ENCODE measurements at regions not wholly inside any gene's neighbourhood (a gene's known extent, or its start where the extent isn't known, plus 50 kb on each side); places are given as distances from the start of the nearest gene placed in this dataset.

GRCh38 chr12:86675197-86675596, 419.0 kb upstream of the MGAT4C start:
- H3K27ac ChIP-seq (ENCODE audit: extremely low read depth, low read depth, low read length), result no peak overlapping the region
- no peaks in the 10 kb centered on the region for H3K4me1 ChIP-seq (ENCODE audit: control insufficient read depth, insufficient read depth, low read length)
- TF ChIP-seq ZNF585B (tag by site-specific recombination; IDR thresholded peaks at IDR 0.05) (no peak), ZNF391 (tag by site-specific recombination; IDR thresholded peaks at IDR 0.05; ENCODE audit: borderline replicate concordance, low read depth) (no peak), KLF1 (tag by site-specific recombination; IDR thresholded peaks at IDR 0.05) (no peak), ZBTB8A (tag by site-specific recombination; IDR thresholded peaks at IDR 0.05) (no peak), ZNF221 (tag by site-specific recombination; IDR thresholded peaks at IDR 0.05; ENCODE audit: borderline replicate concordance) (no peak), ZNF2 (tag by site-specific recombination; IDR thresholded peaks at IDR 0.05) (no peak), ZNF596 (tag by site-specific recombination; IDR thresholded peaks at IDR 0.05) (no peak), ZBTB20 (tag by site-specific recombination; IDR thresholded peaks at IDR 0.05) (no peak), ZNF830 (tag by site-specific recombination; IDR thresholded peaks at IDR 0.05; ENCODE audit: low read depth) (no peak), ZNF792 (tag by site-specific recombination; IDR thresholded peaks at IDR 0.05) (no peak), ZNF561 (tag by site-specific recombination; IDR thresholded peaks at IDR 0.05; ENCODE audit: borderline replicate concordance) (no peak), ZNF48 (tag by site-specific recombination; IDR thresholded peaks at IDR 0.05) (no peak), BCL11B (tag by site-specific recombination; IDR thresholded peaks at IDR 0.05; ENCODE audit: low read depth) (no peak), KLF7 (tag by site-specific recombination; IDR thresholded peaks at IDR 0.05; ENCODE audit: borderline replicate concordance) (no peak), HOXD13 (CRISPR knock-in tag; IDR thresholded peaks at IDR 0.05; ENCODE audit: borderline replicate concordance) (no peak), ZNF571 (tag by site-specific recombination; IDR thresholded peaks at IDR 0.05) (no peak), WT1 (tag by site-specific recombination; IDR thresholded peaks at IDR 0.05) (no peak)
- TF ChIP-seq, protein P1, sequence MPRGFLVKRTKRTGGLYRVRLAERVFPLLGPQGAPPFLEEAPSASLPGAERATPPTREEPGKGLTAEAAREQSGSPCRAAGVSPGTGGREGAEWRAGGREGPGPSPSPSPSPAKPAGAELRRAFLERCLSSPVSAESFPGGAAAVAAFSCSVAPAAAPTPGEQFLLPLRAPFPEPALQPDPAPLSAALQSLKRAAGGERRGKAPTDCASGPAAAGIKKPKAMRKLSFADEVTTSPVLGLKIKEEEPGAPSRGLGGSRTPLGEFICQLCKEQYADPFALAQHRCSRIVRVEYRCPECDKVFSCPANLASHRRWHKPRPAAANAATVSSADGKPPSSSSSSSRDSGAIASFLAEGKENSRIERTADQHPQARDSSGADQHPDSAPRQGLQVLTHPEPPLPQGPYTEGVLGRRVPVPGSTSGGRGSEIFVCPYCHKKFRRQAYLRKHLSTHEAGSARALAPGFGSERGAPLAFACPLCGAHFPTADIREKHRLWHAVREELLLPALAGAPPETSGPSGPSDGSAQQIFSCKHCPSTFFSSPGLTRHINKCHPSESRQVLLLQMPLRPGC (tag by site-specific recombination; IDR thresholded peaks at IDR 0.05), result no peak
- TF ChIP-seq, protein P2, sequence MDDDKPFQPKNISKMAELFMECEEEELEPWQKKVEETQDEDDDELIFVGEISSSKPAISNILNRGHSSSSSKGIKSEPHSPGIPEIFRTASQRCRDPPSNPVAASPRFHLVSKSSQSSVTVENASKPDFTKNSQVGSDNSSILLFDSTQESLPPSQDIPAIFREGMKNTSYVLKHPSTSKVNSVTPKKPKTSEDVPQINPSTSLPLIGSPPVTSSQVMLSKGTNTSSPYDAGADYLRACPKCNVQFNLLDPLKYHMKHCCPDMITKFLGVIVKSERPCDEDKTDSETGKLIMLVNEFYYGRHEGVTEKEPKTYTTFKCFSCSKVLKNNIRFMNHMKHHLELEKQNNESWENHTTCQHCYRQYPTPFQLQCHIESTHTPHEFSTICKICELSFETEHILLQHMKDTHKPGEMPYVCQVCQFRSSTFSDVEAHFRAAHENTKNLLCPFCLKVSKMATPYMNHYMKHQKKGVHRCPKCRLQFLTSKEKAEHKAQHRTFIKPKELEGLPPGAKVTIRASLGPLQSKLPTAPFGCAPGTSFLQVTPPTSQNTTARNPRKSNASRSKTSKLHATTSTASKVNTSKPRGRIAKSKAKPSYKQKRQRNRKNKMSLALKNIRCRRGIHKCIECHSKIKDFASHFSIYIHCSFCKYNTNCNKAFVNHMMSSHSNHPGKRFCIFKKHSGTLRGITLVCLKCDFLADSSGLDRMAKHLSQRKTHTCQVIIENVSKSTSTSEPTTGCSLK (tag by site-specific recombination; IDR thresholded peaks at IDR 0.05), result no peak
- ChIA-PET POLR2A (no interaction called here), CTCF (no interaction called here)
- H3K9me3 ChIP-seq (ENCODE audit: control insufficient read depth, insufficient read depth, low read depth, low read length), result no peaks in the 10 kb centered on the region
- H3K4me3 ChIP-seq (ENCODE audit: low read depth, low read length), result no peak overlapping the region
- no peaks in the 10 kb centered on the region for H3K36me3 ChIP-seq (ENCODE audit: control insufficient read depth in 2 of 2, insufficient read depth in 1 of 2, low read length in 2 of 2)

GRCh38 chr12:86670986-86671385, 414.8 kb upstream of the MGAT4C start:
- Histone ChIP-seq H3K9me3 (ENCODE audit: control insufficient read depth, insufficient read depth, low read depth, low read length) (no peaks in the 10 kb centered on the region), H3K4me1 (ENCODE audit: control insufficient read depth, insufficient read depth, low read length) (no peaks in the 10 kb centered on the region), H3K4me3 (ENCODE audit: low read depth, low read length) (no peak overlapping the region), H3K27ac (ENCODE audit: extremely low read depth, low read depth, low read length) (no peak overlapping the region), H3K36me3 (ENCODE audit: control insufficient read depth in 2 of 2, insufficient read depth in 1 of 2, low read length in 2 of 2) (no peaks in the 10 kb centered on the region)
- ChIA-PET POLR2A (no interaction called here), CTCF (no interaction called here)
- TF ChIP-seq TRIM28 (IDR thresholded peaks at IDR 0.05; ENCODE audit: borderline replicate concordance, low read length) (no peak), FEZF1 (tag by site-specific recombination; IDR thresholded peaks at IDR 0.05) (no peak), ZNF629 (tag by site-specific recombination; IDR thresholded peaks at IDR 0.05) (no peak), ZNF639 (tag by site-specific recombination; IDR thresholded peaks at IDR 0.05) (no peak), BCL11B (tag by site-specific recombination; IDR thresholded peaks at IDR 0.05; ENCODE audit: low read depth) (no peak), ZNF510 (tag by site-specific recombination; IDR thresholded peaks at IDR 0.05; ENCODE audit: insufficient replicate concordance) (no peak), ZIC2 (tag by site-specific recombination; IDR thresholded peaks at IDR 0.05) (no peak), ZNF791 (tag by site-specific recombination; IDR thresholded peaks at IDR 0.05) (no peak), GLIS2 (tag by site-specific recombination; IDR thresholded peaks at IDR 0.05) (no peak), SCRT1 (tag by site-specific recombination; IDR thresholded peaks at IDR 0.05; ENCODE audit: borderline replicate concordance) (no peak)
- TF ChIP-seq, protein P3, sequence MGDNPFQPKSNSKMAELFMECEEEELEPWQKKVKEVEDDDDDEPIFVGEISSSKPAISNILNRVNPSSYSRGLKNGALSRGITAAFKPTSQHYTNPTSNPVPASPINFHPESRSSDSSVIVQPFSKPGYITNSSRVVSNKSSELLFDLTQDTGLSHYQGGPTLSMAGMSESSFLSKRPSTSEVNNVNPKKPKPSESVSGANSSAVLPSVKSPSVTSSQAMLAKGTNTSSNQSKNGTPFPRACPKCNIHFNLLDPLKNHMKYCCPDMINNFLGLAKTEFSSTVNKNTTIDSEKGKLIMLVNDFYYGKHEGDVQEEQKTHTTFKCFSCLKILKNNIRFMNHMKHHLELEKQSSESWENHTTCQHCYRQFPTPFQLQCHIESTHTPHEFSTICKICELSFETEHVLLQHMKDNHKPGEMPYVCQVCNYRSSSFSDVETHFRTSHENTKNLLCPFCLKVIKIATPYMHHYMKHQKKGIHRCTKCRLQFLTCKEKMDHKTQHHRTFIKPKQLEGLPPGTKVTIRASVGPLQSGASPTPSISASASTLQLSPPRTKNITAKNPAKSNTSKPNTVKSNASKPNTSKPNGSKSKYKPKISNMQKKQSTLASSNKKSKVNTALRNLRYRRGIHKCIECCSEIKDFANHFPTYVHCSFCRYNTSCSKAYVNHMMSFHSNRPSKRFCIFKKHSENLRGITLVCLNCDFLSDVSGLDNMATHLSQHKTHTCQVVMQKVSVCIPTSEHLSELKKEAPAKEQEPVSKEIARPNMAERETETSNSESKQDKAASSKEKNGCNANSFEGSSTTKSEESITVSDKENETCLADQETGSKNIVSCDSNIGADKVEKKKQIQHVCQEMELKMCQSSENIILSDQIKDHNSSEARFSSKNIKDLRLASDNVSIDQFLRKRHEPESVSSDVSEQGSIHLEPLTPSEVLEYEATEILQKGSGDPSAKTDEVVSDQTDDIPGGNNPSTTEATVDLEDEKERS (tag by site-specific recombination; IDR thresholded peaks at IDR 0.05), result no peak
